ENCODE measurements at regions not wholly inside any gene's neighbourhood (a gene's known extent, or its start where the extent isn't known, plus 50 kb on each side); places are given as distances from the start of the nearest gene placed in this dataset.

DNA sequence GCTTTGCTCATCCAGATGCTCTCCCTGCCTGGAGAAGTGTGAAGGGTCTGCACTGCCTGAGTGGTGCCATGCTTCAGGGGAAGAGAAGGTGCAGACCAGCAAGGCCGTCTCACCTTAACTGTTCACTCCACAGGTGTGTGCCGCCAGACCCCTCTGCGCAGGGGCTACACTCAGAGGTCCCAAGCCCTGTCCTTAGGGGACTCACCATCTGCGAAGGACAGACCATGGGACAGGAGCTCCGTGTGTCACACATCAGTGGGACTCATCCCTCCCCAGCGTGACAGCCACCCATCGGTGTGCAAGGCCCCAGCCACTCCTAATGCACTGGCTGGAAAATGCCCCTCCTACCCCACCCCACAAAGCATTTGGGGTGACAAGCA is 142.9 kb downstream of the OLFM1 start:
- no peaks in the 10 kb centered on the region for H3K36me3 ChIP-seq (ENCODE audit: control insufficient read depth, insufficient read depth, low read length)
- H3K9ac ChIP-seq (ENCODE audit: low read depth, low read length), result no peak overlapping the region
- no peaks in the 10 kb centered on the region for H3K9me3 ChIP-seq (ENCODE audit: control insufficient read depth, insufficient read depth, low read length)
- H3K27me3 ChIP-seq (ENCODE audit: control insufficient read depth, insufficient read depth, low read length), result no peaks in the 10 kb centered on the region
- H3K4me3 ChIP-seq (ENCODE audit: low read depth, low read length), result no peak overlapping the region
- no peaks in the 10 kb centered on the region for H3K4me1 ChIP-seq (ENCODE audit: control insufficient read depth, insufficient read depth, low read length)

DNA sequence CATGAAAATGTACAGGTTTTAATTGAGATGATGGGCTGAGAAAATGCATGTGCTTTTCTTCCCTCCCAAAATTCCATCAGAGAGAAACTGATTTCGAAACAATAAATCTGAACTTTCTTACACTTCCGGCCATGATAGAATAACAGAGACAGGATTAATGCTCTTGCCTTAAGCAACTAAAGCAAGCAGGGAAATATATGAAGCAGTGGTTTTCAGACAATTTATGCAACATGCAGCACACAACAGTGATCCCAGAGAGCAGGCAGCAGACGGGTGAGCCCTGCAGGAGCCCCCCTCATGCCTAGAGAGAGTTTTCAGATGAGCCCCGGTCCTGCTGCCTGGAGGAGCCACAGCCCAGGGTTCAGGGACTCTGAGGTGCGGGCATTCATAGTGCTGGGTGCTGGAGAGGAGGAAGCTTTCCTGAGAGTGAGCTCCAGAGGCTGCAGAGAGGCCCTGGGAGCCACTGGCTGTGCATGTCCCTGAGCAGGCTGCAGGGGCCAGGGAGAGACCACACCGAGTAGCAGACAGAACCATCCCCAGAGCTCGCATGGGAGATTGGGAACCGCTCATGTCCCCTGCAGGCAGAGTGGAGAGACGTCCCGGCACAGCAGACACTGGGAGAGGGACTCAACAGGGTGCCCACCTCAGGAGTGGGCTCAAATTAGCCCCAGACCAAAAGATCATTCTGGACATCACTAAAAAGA is 143.5 kb downstream of the OLFM1 start:
- no peaks in the 10 kb centered on the region for H3K9me3 ChIP-seq (ENCODE audit: control insufficient read depth, insufficient read depth, low read length)
- H3K4me3 ChIP-seq (ENCODE audit: low read depth, low read length), result no peak overlapping the region
- no peaks in the 10 kb centered on the region for H3K27me3 ChIP-seq (ENCODE audit: control insufficient read depth, insufficient read depth, low read length)
- no peaks in the 10 kb centered on the region for H3K4me1 ChIP-seq (ENCODE audit: control insufficient read depth, insufficient read depth, low read length)
- H3K36me3 ChIP-seq (ENCODE audit: control insufficient read depth, insufficient read depth, low read length), result no peaks in the 10 kb centered on the region
- no peak overlapping the region for H3K9ac ChIP-seq (ENCODE audit: low read depth, low read length)

DNA sequence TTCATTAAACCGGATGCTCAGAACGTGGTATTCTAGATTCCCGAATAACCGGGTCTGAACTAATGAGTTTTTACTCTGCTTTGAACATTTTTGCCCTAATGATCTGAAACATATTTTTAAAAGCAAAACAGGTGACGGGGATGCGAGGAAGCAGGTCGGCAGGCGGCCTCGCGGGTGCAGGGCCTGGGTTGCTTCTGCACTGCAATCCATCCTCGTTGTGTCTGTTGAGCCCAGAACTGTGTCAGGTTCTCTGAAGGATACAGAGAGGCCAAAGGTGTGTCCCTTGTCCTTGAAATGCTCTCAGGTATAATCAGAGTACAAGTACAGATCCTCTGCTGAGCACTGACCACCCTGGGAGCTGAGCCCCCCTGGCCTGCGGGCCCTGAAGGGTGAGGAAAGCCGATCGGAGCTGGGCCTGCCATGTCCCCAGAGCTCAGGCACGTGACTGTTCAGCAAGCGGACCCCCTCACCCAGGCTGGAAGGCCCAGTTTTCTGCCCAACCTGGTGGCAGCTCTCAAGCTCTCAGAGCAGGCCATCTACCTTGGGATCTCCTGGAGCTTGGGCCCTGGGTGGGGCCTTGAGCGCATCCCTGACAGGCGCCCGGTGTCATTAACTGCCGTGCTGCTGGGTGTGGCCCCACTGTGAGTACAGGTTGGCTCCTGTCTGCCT is 151.8 kb downstream of the OLFM1 start:
- Histone ChIP-seq H3K9ac (ENCODE audit: low read depth, low read length) (no peak overlapping the region), H3K4me3 (ENCODE audit: low read depth, low read length) (no peak overlapping the region), H3K36me3 (ENCODE audit: control insufficient read depth, insufficient read depth, low read length) (no peaks in the 10 kb centered on the region), H3K4me1 (ENCODE audit: control insufficient read depth, insufficient read depth, low read length) (no peaks in the 10 kb centered on the region), H3K27me3 (ENCODE audit: control insufficient read depth, insufficient read depth, low read length) (no peaks in the 10 kb centered on the region), H3K9me3 (ENCODE audit: control insufficient read depth, insufficient read depth, low read length) (no peaks in the 10 kb centered on the region)

DNA sequence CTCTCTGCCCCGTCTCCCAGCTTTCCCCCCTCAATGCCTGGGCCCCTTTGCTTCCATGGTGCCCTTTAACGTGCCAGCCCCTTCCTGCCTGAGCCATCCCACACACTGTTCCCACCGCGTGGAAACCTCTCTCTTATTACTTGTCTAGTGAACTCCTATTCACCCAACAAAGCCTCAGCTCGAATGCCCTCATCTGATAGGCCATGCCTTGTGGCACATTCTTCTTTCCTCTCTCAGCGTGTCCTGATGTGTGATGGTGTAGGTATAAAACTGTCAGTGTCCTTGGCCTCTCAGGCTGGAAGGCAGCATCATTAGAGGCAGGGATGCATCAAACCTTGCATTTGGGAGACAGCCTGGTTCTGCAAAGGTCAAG is 152.3 kb downstream of the OLFM1 start:
- Histone ChIP-seq H3K9ac (ENCODE audit: low read depth, low read length) (no peak overlapping the region), H3K4me3 (ENCODE audit: low read depth, low read length) (no peak overlapping the region), H3K4me1 (ENCODE audit: control insufficient read depth, insufficient read depth, low read length) (no peaks in the 10 kb centered on the region), H3K9me3 (ENCODE audit: control insufficient read depth, insufficient read depth, low read length) (no peaks in the 10 kb centered on the region), H3K36me3 (ENCODE audit: control insufficient read depth, insufficient read depth, low read length) (no peaks in the 10 kb centered on the region), H3K27me3 (ENCODE audit: control insufficient read depth, insufficient read depth, low read length) (no peaks in the 10 kb centered on the region)

DNA sequence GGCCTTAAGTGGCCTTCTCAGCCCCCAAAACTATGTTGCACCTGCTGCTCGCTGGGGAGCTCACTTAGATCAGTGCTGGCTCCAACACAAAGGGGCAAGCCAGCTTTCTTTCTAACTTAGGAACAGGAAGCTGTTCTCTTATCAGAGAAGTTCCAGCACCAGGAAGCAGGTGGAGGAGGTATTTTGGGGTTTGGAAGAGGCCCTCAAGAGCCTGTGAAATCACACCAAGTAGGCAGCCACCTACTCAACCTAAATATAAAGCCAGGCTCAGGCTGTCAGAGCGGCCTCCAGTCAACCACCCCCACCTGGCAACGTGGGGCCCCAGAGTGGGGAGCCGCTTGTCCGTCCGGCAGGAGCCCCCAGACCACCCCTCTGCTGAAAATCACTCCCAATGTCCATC is 152.8 kb downstream of the OLFM1 start:
- Histone ChIP-seq H3K9ac (ENCODE audit: low read depth, low read length) (no peak overlapping the region), H3K4me1 (ENCODE audit: control insufficient read depth, insufficient read depth, low read length) (no peaks in the 10 kb centered on the region), H3K4me3 (ENCODE audit: low read depth, low read length) (no peak overlapping the region), H3K36me3 (ENCODE audit: control insufficient read depth, insufficient read depth, low read length) (no peaks in the 10 kb centered on the region), H3K9me3 (ENCODE audit: control insufficient read depth, insufficient read depth, low read length) (no peaks in the 10 kb centered on the region), H3K27me3 (ENCODE audit: control insufficient read depth, insufficient read depth, low read length) (no peaks in the 10 kb centered on the region)

DNA sequence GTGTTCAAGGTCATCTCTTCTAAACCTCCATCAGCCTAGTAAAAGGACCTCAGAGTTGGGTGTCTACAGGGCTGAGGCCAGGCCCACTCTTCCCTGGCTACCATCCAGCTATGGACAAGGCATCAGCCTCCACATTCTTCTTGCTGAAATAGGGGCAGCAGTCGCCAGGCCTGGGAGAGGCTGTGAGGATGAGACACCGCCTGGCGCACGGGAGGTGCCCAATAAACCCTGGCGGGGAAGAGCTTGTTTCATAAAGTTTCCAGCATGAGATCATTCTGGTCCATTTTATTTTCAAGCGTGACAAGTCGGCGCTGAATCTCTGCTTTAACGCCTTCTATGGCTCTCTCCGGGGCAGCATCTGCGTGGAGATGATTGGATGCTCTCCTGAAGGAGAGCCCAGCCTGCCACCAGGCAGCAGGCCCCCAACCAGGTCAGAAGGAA is 153.4 kb downstream of the OLFM1 start:
- no peaks in the 10 kb centered on the region for H3K27me3 ChIP-seq (ENCODE audit: control insufficient read depth, insufficient read depth, low read length)
- no peaks in the 10 kb centered on the region for H3K4me1 ChIP-seq (ENCODE audit: control insufficient read depth, insufficient read depth, low read length)
- no peaks in the 10 kb centered on the region for H3K9me3 ChIP-seq (ENCODE audit: control insufficient read depth, insufficient read depth, low read length)
- H3K36me3 ChIP-seq (ENCODE audit: control insufficient read depth, insufficient read depth, low read length), result no peaks in the 10 kb centered on the region
- H3K4me3 ChIP-seq (ENCODE audit: low read depth, low read length), result no peak overlapping the region
- H3K9ac ChIP-seq (ENCODE audit: low read depth, low read length), result no peak overlapping the region

DNA sequence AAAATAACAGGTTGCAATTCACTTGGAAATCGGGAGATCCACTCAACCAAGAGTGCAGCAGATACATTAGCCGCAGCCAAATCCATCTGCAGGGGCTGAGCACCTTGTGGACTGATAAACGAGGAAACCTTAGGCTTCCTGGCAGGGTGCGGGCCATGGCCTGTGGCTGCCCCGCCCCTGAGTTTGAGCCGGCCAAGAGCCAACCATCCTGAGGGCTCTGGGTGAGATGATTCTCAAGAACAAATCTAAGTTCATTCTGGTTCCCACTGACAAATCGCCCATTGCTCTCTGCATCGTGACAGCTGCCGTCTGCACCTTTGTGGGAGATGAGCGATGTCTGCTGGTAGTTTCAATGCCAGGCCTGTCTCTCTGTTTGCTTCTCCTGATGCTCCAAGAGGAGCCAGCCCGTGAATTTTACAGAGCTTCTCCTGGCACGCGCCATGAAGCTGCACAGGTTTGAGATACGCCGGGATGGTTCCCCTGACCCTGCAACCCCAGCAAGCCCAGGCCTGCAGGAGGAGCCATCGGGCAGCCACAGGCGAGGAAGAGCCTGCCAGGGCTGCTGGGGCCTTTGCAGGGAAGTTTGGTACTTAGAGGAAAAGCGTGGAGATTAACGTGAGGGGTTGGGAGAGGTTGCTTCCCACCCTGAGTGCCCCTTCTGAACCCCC is 154.0 kb downstream of the OLFM1 start:
- H3K4me1 ChIP-seq (ENCODE audit: control insufficient read depth, insufficient read depth, low read length), result no peaks in the 10 kb centered on the region
- no peak overlapping the region for H3K4me3 ChIP-seq (ENCODE audit: low read depth, low read length)
- no peaks in the 10 kb centered on the region for H3K36me3 ChIP-seq (ENCODE audit: control insufficient read depth, insufficient read depth, low read length)
- no peaks in the 10 kb centered on the region for H3K9me3 ChIP-seq (ENCODE audit: control insufficient read depth, insufficient read depth, low read length)
- no peak overlapping the region for H3K9ac ChIP-seq (ENCODE audit: low read depth, low read length)
- H3K27me3 ChIP-seq (ENCODE audit: control insufficient read depth, insufficient read depth, low read length), result no peaks in the 10 kb centered on the region

DNA sequence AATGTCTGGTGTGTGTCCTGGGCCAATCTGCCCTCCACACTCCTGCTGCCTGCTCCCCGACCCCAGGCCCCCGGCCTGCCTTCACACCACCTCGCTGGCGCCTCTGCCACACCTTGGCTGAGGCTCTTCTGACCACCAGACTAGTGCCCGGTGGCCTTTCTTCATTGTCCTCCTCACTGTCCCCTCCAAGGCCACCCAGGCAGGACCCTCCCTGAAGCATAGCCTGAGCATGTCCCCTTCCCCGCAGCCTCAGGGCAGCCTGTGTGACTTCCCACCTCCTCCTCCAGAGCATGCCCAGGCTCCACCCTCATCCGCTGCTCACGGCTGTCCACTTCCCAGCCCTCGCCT is 154.6 kb downstream of the OLFM1 start:
- no peaks in the 10 kb centered on the region for H3K36me3 ChIP-seq (ENCODE audit: control insufficient read depth, insufficient read depth, low read length)

DNA sequence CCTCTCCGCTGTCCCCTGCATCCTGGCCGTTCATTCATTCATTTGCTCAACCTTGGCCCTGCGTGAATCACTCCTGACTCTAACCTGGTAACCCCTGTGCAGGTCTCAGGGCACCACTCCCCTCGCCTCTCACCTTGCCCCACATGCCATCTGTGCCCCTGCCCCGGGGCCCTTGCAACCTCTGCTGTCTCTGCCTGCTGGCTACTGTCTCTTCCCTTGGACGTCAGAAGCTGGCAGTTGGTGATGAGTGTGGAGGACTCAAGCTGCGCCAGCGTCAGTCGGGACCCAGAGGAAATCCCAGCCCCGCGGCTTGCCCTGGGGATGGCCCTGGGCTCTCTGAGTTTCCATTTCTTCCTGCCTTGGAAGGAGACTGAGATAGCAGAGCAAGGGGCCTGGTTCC is 154.9 kb downstream of the OLFM1 start:
- H3K36me3 ChIP-seq (ENCODE audit: control insufficient read depth, insufficient read depth, low read length), result no peaks in the 10 kb centered on the region
- no peaks in the 10 kb centered on the region for H3K9me3 ChIP-seq (ENCODE audit: control insufficient read depth, insufficient read depth, low read length)
- no peak overlapping the region for H3K4me3 ChIP-seq (ENCODE audit: low read depth, low read length)
- H3K4me1 ChIP-seq (ENCODE audit: control insufficient read depth, insufficient read depth, low read length), result no peaks in the 10 kb centered on the region
- no peak overlapping the region for H3K9ac ChIP-seq (ENCODE audit: low read depth, low read length)
- H3K27me3 ChIP-seq (ENCODE audit: control insufficient read depth, insufficient read depth, low read length), result no peaks in the 10 kb centered on the region

More for the DNA sequence above, 154.6 kb downstream of the OLFM1 start:
- Histone ChIP-seq H3K4me1 (ENCODE audit: control insufficient read depth, insufficient read depth, low read length) (no peaks in the 10 kb centered on the region), H3K4me3 (ENCODE audit: low read depth, low read length) (no peak overlapping the region), H3K9ac (ENCODE audit: low read depth, low read length) (no peak overlapping the region), H3K9me3 (ENCODE audit: control insufficient read depth, insufficient read depth, low read length) (no peaks in the 10 kb centered on the region), H3K27me3 (ENCODE audit: control insufficient read depth, insufficient read depth, low read length) (no peaks in the 10 kb centered on the region)

DNA sequence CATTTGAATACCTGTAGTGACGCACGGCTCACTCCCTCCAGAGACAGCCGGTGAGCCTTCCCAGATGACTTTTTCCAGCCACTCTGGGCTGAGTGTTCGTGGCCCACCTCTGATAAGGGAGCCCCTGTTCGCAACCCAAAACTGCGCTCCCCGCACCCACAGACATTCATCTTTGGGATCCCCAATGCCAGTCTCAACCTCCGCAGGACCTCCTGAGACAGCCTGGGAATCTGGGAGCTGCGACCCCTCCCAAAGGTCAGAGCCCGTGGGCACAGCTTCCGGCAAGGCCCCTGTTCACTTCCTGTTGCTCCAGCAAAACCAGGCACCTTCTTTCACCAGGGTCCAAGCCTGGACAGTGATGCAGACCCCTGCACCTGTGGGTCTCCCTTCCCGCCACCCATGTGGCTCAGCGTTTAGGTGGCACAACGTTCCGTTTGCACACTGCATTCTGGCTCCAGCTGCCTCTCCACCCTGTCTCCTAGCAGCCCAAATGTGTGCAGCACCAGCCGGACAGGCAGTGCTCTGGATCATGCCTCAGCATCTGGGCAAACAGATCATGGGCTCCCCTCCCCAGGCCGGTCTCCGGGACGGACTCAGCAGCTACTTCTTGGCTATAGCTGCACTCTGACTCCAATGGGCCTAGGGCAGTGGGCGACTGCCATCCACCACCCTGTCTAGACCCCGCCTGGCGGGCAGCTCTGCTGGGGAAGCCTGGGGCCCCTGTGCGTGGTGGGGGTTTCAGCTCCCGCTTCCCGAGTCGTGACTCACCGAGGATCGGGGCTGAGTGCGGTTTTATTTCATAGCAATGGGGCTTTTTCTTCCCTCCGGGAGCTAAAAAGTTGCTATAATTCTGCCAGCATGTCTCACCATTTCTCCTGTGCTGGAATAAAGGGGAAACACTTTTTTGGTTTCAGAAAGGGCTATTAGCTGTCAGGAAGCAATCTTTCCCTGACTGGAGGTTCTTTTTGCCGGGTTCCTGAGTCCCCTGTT is 156.0 kb downstream of the OLFM1 start:
- Histone ChIP-seq H3K9ac (ENCODE audit: low read depth, low read length) (no peak overlapping the region), H3K4me1 (ENCODE audit: control insufficient read depth, insufficient read depth, low read length) (no peaks in the 10 kb centered on the region), H3K27me3 (ENCODE audit: control insufficient read depth, insufficient read depth, low read length) (no peaks in the 10 kb centered on the region), H3K4me3 (ENCODE audit: low read depth, low read length) (no peak overlapping the region), H3K36me3 (ENCODE audit: control insufficient read depth, insufficient read depth, low read length) (no peaks in the 10 kb centered on the region), H3K9me3 (ENCODE audit: control insufficient read depth, insufficient read depth, low read length) (no peaks in the 10 kb centered on the region)
